Right cardiac atrium (tissue), 5 donors: ENCODE measurements at regions not wholly inside any gene's neighbourhood (a gene's known extent, or its start where the extent isn't known, plus 50 kb on each side); places are given as distances from the start of the nearest gene placed in this dataset.

Source experiments
- ATAC-seq, 2 donors: fragments of 200-7000 bp; cut with Tn5 transposase; one replicate each; pipeline versions ENCODE4 v1.8.0 to v1.9.1; 2020; ENCODE audit warnings: moderate library complexity in 2 of 2, mild to moderate bottlenecking in 1 of 2
- DNase-seq, 3 donors: peaks; one replicate each; pipeline ENCODE4 v3.0.0-alpha.2; 2020
- H3K27ac ChIP-seq: one replicate; pipeline ENCODE4 v1.5.1; 2013; ENCODE audit warnings: mild to moderate bottlenecking, low read length, control low read depth, moderate library complexity
- H3K27me3 ChIP-seq: one replicate; pipeline ENCODE4 v1.6.1; 2013; ENCODE audit not compliant: control insufficient read depth, insufficient read depth
- H3K4me1 ChIP-seq: one replicate; pipeline ENCODE4 v1.6.1; 2013; ENCODE audit warnings: low read length; ENCODE audit not compliant: control insufficient read depth, insufficient read depth
- H3K4me3 ChIP-seq: one replicate; pipeline ENCODE4 v1.5.1; 2013; ENCODE audit warnings: low read length, control low read depth
- H3K9me3 ChIP-seq: one replicate; pipeline ENCODE4 v1.6.1; 2013; ENCODE audit warnings: low read length; ENCODE audit not compliant: control insufficient read depth
- WGBS: extraction: QIAGEN DNeasy Blood & Tissue Kit; methylation state at CpG from one replicate; pipeline ENCODE4 v1.1.7; 2013; 5-methylcytosine and 5-hydroxymethylcytosine counted together
- intact Hi-C, 4 donors: fragments of 100-400 bp; cut with DNase I; formaldehyde crosslinking; loops; one replicate each; pipeline versions ENCODE4 v1.11.0 to v1.14.0; 2022 to 2023
- donor health status: healthy with polysubstance abuse.
- donor health status: DM: no; HTN: yes; CAD: no.
- donor health status: DM: no; HTN: no; CAD: no.
- donor health status: DM: no; HTN: yes; CAD: no; lungs with severe emphysema.
- donor health status: DM: yes; HTN: yes; CAD: no.

DNA sequence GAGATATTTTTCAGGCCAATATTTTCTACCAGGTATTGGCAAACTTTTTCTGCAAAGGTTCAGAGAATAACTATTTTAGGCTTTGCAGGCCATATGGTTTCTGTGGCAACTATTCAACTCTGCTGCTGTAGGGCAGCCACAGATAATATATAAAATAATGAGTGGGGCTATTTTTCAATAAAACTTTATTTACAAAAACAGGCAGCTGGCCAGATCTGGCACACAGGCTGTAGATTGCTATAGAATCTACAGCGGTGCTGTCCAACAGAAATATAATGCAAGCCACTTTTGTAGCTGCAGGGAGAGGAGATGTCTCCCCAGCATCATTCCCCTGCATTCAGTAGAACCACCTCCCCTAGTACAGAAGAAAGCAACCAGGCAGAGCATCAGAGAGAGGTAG is 97.6 kb upstream of the BCOR start:
- no peak overlapping the region for H3K4me3 ChIP-seq
- ATAC-seq (no peak), DNase-seq (no peak)
- no peaks in the 10 kb centered on the region for H3K27me3 ChIP-seq
- no peaks in the 10 kb centered on the region for H3K9me3 ChIP-seq
- intact Hi-C loops: no loop called here
- WGBS: 88% methylated on average over 1 of the region's 1 CpG
- H3K4me1 ChIP-seq: no peaks in the 10 kb centered on the region
- no peak overlapping the region for H3K27ac ChIP-seq

DNA sequence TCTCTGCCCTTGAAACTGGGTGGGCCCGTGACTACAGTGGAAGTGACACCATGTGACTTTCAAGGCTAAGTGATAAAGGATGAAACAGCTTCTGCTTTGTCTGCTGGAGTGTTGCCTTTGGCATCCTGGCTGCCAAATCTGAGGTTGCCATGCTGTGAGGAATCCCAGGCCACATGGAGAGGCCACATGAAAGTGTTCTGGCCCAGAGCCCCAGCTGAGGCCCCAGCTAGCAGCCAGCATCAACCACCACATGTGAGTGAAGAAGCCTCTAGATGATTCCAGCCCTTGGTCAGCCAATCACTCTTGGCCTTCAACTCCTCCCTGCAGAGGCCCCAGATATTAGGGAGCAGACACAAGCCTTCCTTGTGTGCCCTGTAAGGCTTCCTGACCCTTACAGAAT is 94.4 kb upstream of the BCOR start:
- Histone ChIP-seq H3K4me1 (no peaks in the 10 kb centered on the region), H3K4me3 (no peak overlapping the region), H3K27ac (no peak overlapping the region), H3K9me3 (no peaks in the 10 kb centered on the region), H3K27me3 (no peaks in the 10 kb centered on the region)
- no peak for DNase-seq
- WGBS: 53% methylated on average over 1 of the region's 1 CpG
- ATAC-seq: no peak
- intact Hi-C loops: no loop called here

DNA sequence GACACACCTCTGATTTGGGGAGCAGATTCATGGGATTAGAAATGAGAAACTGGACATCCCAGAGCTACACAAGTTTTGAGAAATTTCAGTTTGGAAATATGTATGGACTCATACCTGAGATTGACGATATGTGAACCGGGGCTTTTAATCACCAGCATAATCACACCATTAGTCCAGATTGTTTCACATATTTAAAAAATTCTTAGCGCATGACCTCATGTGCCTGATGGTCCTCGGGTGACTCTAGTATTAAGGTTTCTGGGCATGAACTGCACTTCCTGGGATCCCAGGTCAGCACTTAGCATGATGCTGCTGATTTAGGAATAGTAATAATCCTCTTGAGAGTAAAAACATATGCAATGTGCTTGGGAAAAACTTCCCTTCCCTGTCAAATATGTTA is 91.9 kb upstream of the BCOR start:
- Histone ChIP-seq H3K4me1 (no peaks in the 10 kb centered on the region), H3K4me3 (no peak overlapping the region), H3K27me3 (no peaks in the 10 kb centered on the region), H3K9me3 (peaks cover 3% of the 10 kb centered on the region), H3K27ac (no peak overlapping the region)
- intact Hi-C loops: no loop called here
- WGBS: 84% methylated on average over 4 of the region's 4 CpGs
- ATAC-seq: no peak
- DNase-seq: no peak

DNA sequence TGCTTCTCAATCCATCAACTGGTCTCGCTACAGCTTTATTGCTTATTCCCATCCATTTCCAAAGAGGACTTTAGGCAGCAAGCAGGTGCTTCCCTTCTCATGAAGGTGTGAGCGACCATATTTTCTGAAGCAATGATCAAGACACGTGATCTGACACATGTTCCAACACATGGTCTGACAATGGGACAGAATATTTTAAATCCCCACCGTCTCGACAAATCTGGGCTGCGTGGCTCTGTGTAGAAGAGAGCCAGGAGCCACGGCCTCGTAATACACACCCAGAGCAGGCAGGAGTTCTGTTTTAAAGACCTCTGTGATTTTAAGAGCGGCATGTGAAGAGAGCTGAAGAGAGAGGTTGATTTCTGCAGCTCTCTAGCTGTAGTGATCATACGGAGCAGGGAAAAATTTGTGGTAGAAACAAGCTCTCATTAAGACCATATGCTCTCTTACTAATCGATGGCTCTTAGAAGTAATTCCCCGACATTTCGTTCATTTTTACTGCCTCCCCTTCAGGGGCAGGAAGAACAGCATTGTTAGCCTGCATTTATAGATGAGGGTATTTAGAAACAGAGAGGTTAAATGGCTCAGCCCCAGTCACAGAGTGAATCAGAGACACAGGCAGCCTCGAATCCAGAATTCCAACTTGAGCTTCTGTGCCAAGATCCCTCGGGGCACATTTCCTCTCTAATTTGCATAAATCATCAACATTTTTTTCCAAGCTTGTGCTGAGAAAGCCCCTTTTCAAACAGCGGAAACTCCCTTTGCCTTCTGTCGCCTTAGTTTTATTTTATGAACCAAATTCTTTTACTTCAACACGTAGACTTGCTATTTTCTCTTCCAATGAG is 91.0 kb upstream of the BCOR start:
- Histone ChIP-seq H3K4me3 (no peak overlapping the region), H3K4me1 (no peaks in the 10 kb centered on the region), H3K27me3 (no peaks in the 10 kb centered on the region), H3K27ac (no peak overlapping the region), H3K9me3 (peaks cover 3% of the 10 kb centered on the region)
- no peak for DNase-seq
- 67% methylated on average over 18 of the region's 18 CpGs for WGBS
- intact Hi-C loops: no loop called here
- ATAC-seq: no peak

DNA sequence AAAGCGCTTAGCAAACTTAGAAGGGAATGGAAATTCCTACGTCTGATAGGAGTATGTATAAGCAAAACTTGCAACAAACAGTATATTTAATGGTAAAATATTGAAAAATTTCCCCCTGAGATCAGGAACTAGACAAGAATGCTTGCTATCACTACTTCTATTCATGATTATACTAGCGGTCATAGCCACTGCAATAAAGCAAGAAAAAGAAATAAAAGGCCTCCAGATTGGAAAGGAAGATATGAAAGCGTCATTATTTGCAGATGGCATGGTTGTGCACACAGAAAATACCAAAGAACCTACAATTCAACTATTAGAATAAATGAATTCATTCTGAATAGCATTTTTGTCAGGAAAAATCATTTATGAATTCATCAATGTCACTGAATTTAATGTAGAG is 87.2 kb upstream of the BCOR start:
- ATAC-seq (no peak), DNase-seq (no peak)
- WGBS: 94% methylated on average over 4 of the region's 4 CpGs
- H3K27me3 ChIP-seq: no peaks in the 10 kb centered on the region
- H3K4me1 ChIP-seq: no peaks in the 10 kb centered on the region
- H3K9me3 ChIP-seq: peaks cover 3% of the 10 kb centered on the region
- no peak overlapping the region for H3K4me3 ChIP-seq
- intact Hi-C loops: no loop called here
- H3K27ac ChIP-seq: no peak overlapping the region

DNA sequence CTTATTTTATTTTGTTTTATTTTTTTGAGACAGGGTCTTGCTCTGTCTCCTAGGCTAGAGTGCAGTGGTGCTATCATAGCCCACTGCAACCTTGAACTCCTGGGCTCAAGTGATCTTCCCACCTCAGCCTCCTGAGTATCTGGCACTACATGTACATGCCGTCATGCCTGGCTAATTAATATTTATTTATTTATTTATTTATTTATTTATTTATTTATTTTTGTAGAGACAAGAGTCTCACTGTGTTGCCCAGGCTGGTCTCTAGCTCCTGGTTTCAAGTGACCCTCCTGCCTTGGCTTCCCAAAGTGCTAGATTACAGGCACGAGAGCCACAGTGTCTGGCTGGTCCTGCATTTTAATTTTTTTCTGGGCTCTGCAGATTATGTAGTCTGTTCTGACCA is 84.9 kb upstream of the BCOR start:
- Histone ChIP-seq H3K4me3 (no peak overlapping the region), H3K4me1 (no peaks in the 10 kb centered on the region), H3K9me3 (peaks cover 3% of the 10 kb centered on the region), H3K27me3 (no peaks in the 10 kb centered on the region), H3K27ac (no peak overlapping the region)
- intact Hi-C loops: no loop called here
- WGBS: 64% methylated on average over 2 of the region's 2 CpGs
- DNase-seq (no peak), ATAC-seq (no peak)

DNA sequence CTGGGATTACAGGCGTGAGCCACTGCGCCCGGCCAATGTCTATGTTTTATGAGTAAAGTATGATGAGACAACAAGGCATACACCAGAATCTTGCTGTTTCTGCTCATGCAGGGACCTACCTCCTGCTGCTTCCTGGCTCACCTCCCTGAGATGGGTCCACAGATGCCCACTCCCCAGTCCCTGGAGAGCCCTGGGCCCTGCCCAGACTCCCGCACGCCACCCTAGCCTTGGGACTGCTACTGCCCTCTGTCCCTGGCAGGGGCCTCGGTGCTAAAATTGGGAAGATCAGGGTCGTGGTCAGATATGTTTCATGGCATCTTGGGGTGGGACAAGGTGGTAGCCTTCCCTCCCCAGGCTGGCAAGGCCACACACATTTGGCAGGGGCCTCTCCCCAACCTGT is 84.3 kb upstream of the BCOR start:
- intact Hi-C loops: no loop called here
- no peak overlapping the region for H3K27ac ChIP-seq
- DNase-seq (no peak), ATAC-seq (no peak)
- H3K4me1 ChIP-seq: no peaks in the 10 kb centered on the region
- no peak overlapping the region for H3K4me3 ChIP-seq
- H3K27me3 ChIP-seq: no peaks in the 10 kb centered on the region
- 95% methylated on average over 7 of the region's 7 CpGs for WGBS
- H3K9me3 ChIP-seq: peaks cover 3% of the 10 kb centered on the region

DNA sequence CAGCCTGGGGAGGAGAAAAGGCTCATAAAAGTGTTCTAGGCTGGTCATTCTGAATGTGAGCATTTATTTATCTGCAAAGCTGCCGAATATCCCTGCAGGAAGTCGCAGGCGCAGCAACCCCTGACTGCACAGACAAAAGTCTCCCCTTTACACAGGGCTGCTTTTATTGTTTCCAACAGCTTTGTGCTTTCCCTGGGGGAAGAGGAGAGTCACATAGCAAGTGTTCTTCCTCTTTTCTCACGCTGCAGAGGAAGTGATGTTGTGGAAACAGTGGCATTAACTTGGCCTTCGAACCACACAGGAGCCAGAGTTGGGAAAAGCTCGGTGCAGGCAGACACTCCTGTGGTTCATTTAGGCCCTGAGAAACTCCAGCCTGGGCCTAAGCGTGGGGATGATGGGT is 81.5 kb upstream of the BCOR start:
- Histone ChIP-seq H3K27ac (no peak overlapping the region), H3K27me3 (no peaks in the 10 kb centered on the region), H3K4me1 (no peaks in the 10 kb centered on the region), H3K4me3 (no peak overlapping the region), H3K9me3 (no peaks in the 10 kb centered on the region)
- WGBS: 50% methylated on average over 7 of the region's 7 CpGs
- ATAC-seq: no peak
- no peak for DNase-seq
- intact Hi-C loops: loop anchor here in 3 of 4 donors (5.0 to 10.0 kb wide), 3 partner anchors 86 to 364 kb away; no protein-coding TSS in a partner anchor

DNA sequence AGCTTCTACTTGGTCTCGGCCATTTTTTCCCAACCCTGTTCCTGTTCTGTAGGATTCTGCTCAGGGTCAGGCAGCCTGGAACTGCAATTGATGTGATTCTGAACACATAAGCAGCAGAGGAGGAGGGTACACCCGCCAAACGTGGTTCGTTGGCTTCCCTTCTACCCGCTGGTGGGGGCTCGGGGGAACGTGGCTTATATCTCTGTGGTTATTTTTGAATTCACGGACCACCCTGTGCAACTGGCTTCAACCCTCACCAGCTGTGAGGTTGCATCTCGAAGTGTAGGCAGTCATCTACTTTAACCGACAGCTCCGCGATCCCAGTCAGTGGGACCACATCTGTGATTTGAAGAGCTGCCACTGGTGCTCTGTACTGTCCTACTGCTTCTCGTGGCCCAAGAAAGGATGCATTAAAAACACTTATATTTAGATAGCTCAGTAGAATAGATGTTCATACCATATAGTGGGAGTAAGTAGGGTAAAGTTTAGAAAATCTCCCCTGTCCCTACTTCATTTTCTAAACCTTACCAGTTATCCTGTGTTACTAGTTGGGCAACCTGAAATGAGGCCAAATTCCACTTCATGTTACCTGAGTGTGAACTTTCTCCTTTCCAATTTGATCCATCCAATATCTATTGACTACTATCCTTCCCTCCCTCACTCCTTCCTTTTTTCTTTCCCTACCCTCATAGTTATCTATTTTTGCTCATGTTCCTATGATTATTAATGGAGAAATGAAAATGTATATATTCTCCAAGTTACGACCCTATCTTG is 80.4 kb upstream of the BCOR start:
- peak overlapping the region; percentile 45 for H3K27ac ChIP-seq

DNA sequence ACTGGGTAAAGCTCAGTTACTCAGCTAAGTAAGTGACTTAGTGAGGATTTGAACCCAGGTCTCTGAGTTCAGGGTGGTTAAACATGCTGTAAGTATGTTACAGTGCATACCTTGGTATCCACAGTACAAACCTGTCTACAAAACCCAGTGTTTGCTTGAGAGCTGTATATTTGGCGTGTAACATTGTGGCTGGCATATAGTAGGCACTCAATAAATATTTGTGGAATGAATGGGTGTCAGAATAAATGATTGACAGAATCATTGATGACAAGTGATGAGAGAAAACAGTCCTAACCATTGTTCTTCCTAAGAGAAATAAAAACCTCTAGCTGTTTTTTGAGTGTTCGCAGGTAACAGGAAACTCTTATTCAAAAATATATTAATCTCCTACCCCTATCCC is 79.7 kb upstream of the BCOR start:
- intact Hi-C loops: loop anchor here in 3 of 4 donors (5.0 to 10.0 kb wide), 3 partner anchors 87 to 363 kb away; no protein-coding TSS in a partner anchor
- WGBS: 94% methylated on average over 2 of the region's 2 CpGs
- DNase-seq: no peak
- Histone ChIP-seq H3K27me3 (no peaks in the 10 kb centered on the region), H3K9me3 (no peaks in the 10 kb centered on the region), H3K4me1 (peaks cover 5% of the 10 kb centered on the region), H3K4me3 (no peak overlapping the region), H3K27ac (peak overlapping the region; percentile 98)
- ATAC-seq: no peak

More for the DNA sequence above, 80.4 kb upstream of the BCOR start:
- intact Hi-C loops: loop anchor here in 3 of 4 donors (5.0 to 10.0 kb wide), 3 partner anchors 87 to 363 kb away; no protein-coding TSS in a partner anchor
- no peaks in the 10 kb centered on the region for H3K27me3 ChIP-seq
- no peak for DNase-seq
- H3K9me3 ChIP-seq: no peaks in the 10 kb centered on the region
- no peak for ATAC-seq
- 54% methylated on average over 14 of the region's 14 CpGs for WGBS
- no peak overlapping the region for H3K4me3 ChIP-seq
- H3K4me1 ChIP-seq: peaks cover 3% of the 10 kb centered on the region

DNA sequence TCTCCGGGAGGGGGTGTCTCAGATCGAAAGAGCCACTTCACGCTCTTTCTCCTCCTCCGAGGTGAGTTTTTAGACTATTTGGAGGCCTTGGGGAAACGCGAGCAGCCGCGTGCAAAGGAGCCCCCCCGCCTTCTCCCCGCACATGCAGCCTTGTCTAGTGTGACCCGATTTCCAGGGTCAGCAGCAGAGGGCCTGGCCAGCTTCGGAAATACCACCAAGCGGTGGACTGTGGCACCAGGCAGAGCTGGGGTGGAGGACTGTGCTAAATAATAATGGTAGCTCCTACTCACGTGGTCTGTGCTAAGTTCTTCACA is 79.3 kb upstream of the BCOR start:
- H3K4me3 ChIP-seq: peak overlapping the region; percentile 73
- intact Hi-C loops: loop anchor here in 3 of 4 donors (5.0 to 10.0 kb wide), 3 partner anchors 88 to 362 kb away; no protein-coding TSS in a partner anchor
- ATAC-seq: peak in 1 of 2 donors; percentile 12
- DNase-seq: peak in 2 of 3 donors; percentile 70 to 75
- peaks cover 5% of the 10 kb centered on the region for H3K4me1 ChIP-seq
- 3% methylated on average over 14 of the region's 14 CpGs for WGBS
- no peaks in the 10 kb centered on the region for H3K9me3 ChIP-seq
- no peaks in the 10 kb centered on the region for H3K27me3 ChIP-seq
- H3K27ac ChIP-seq: peak overlapping the region; percentile 98
